BJ (cell line): ENCODE measurements at regions not wholly inside any gene's neighbourhood (a gene's known extent, or its start where the extent isn't known, plus 50 kb on each side); places are given as distances from the start of the nearest gene placed in this dataset.

Source experiments
- CTCF ChIA-PET: fragments of 350-600 bp; formaldehyde crosslinking; extraction: SDS; loops from one replicate; lab custom pipeline; 2021; ENCODE audit warnings: antibody characterized with exemption, inconsistent platforms; lab: Yijun Ruan, JAX
- POLR2A ChIA-PET: fragments of 300-600 bp; sonication (Branson Sonifier 250); formaldehyde crosslinking; extraction: SDS; loops from one replicate; lab custom pipeline; 2021; ENCODE audit warnings: antibody characterized with exemption; lab: Charles Lee
- DNase-seq: peaks from one replicate; pipeline ENCODE4 v3.0.0-alpha.2; 2011; ENCODE audit warnings: low read depth
- H3K27me3 ChIP-seq: 2 replicates; pipeline ENCODE4 v1.6.0; 2011; ENCODE audit warnings: low read length; ENCODE audit not compliant: control insufficient read depth, insufficient read depth
- H3K36me3 ChIP-seq: 2 replicates; pipeline ENCODE4 v1.5.1; 2011; ENCODE audit warnings: low read length; ENCODE audit not compliant: control insufficient read depth, insufficient read depth
- H3K4me3 ChIP-seq: 2 replicates; pipeline ENCODE4 v1.5.1; 2011; ENCODE audit warnings: low read depth, mild to moderate bottlenecking, control low read depth, low read length
- CTCF ChIP-seq: IDR thresholded peaks from 2 replicates; pipeline ENCODE4 v1.5.1; 2011; ENCODE audit warnings: low read depth, mild to moderate bottlenecking, control low read depth, inconsistent platforms, low read length, moderate library complexity; ENCODE audit not compliant: insufficient read depth

GRCh38 chr2:80815259-80815658 is 510.7 kb upstream of the LRRTM1 start:
- ChIA-PET CTCF (no interaction called here), POLR2A (no interaction called here)
- TF ChIP-seq CTCF: no peak

GRCh38 chr2:80786584-80786983 is 482.0 kb upstream of the LRRTM1 start:
- no peak for DNase-seq
- ChIA-PET POLR2A (no interaction called here), CTCF (no interaction called here)
- H3K36me3 ChIP-seq: no peaks in the 10 kb centered on the region
- no peaks in the 10 kb centered on the region for H3K27me3 ChIP-seq
- no peak for TF ChIP-seq CTCF
- H3K4me3 ChIP-seq: no peak overlapping the region

More at GRCh38 chr2:80815259-80815658, 510.7 kb upstream of the LRRTM1 start:
- Histone ChIP-seq H3K27me3 (no peaks in the 10 kb centered on the region), H3K36me3 (no peaks in the 10 kb centered on the region), H3K4me3 (no peak overlapping the region)
- no peak for DNase-seq

GRCh38 chr2:80778704-80779103 is 474.2 kb upstream of the LRRTM1 start:
- no peaks in the 10 kb centered on the region for H3K27me3 ChIP-seq
- no peak for DNase-seq
- no peaks in the 10 kb centered on the region for H3K36me3 ChIP-seq
- POLR2A ChIA-PET: no interaction called here
- no peak for TF ChIP-seq CTCF
- CTCF ChIA-PET: no interaction called here
- no peak overlapping the region for H3K4me3 ChIP-seq

DNA sequence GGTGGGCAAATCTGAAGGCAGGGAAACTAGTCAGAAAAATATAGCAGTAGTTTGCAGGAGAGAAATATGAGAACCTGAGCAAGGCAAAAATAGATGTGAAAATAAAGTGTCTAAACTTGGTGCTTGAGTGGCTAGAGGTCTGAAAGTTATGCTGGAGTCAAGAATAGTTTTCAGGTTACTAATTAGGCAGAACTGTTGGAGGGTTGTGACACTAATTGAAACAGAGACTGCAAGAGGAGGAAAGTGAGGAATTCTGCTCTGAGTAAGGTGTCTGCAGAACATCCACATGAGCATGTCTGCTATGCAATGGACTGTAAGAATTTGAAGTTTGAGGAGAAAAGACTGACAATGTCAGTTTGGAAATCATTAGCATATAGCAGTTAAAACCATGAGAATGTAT is 444.0 kb upstream of the LRRTM1 start:
- no peaks in the 10 kb centered on the region for H3K27me3 ChIP-seq
- POLR2A ChIA-PET: no interaction called here
- CTCF ChIA-PET: no interaction called here
- H3K36me3 ChIP-seq: no peaks in the 10 kb centered on the region
- no peak for DNase-seq
- TF ChIP-seq CTCF: no peak
- no peak overlapping the region for H3K4me3 ChIP-seq

GRCh38 chr2:80737047-80737446 is 432.5 kb upstream of the LRRTM1 start:
- ChIA-PET CTCF (no interaction called here), POLR2A (no interaction called here)
- Histone ChIP-seq H3K4me3 (no peak overlapping the region), H3K27me3 (no peaks in the 10 kb centered on the region), H3K36me3 (no peaks in the 10 kb centered on the region)
- TF ChIP-seq CTCF: no peak
- no peak for DNase-seq
